ENCODE measurements at regions not wholly inside any gene's neighbourhood (a gene's known extent, or its start where the extent isn't known, plus 50 kb on each side); places are given as distances from the start of the nearest gene placed in this dataset.

GRCh38 chr12:42936260-42936659 is 346.7 kb upstream of the PRICKLE1 start:
- no peaks in the 10 kb centered on the region for H4K20me1 ChIP-seq (ENCODE audit: insufficient read depth)
- no peaks in the 10 kb centered on the region for H3K27me3 ChIP-seq (ENCODE audit: insufficient read depth, low read depth, low read length)
- no peak overlapping the region for H2AFZ ChIP-seq (ENCODE audit: low read depth, low read length)
- no peak overlapping the region for H3K27ac ChIP-seq (ENCODE audit: low read length)
- H3F3A ChIP-seq (ENCODE audit: insufficient read depth, low read length, poor library complexity, severe bottlenecking) = no peaks in the 10 kb centered on the region
- H3K9me2 ChIP-seq (ENCODE audit: insufficient read depth, low read length) = no peaks in the 10 kb centered on the region
- no peak overlapping the region for H3K4me3 ChIP-seq (ENCODE audit: low read length)
- H3K9me3 ChIP-seq (ENCODE audit: low read length) = no peaks in the 10 kb centered on the region
- no peaks in the 10 kb centered on the region for H3K36me3 ChIP-seq (ENCODE audit: insufficient read depth, low read length)
- H3K4me2 ChIP-seq (ENCODE audit: low read length) = no peak overlapping the region
- H3K9ac ChIP-seq (ENCODE audit: low read length) = no peak overlapping the region
- no peaks in the 10 kb centered on the region for H3K79me2 ChIP-seq (replicated peaks; ENCODE audit: insufficient read depth, low read length)
- TF ChIP-seq MXI1 (conservative IDR thresholded peaks at IDR 0.05; ENCODE audit: poor library complexity, severe bottlenecking) (no peak), EP300 (conservative IDR thresholded peaks at IDR 0.05; ENCODE audit: poor library complexity, severe bottlenecking) (no peak), RAD21 (conservative IDR thresholded peaks at IDR 0.05) (no peak), CTCF (IDR thresholded peaks at IDR 0.05; ENCODE audit: poor library complexity, severe bottlenecking) (no peak), TAF1 (IDR thresholded peaks at IDR 0.05; ENCODE audit: low read depth) (no peak), POLR2AphosphoS5 (IDR thresholded peaks at IDR 0.05) (no peak), REST (IDR thresholded peaks at IDR 0.05; ENCODE audit: borderline replicate concordance) (no peak), EZH2 (IDR thresholded peaks at IDR 0.05; ENCODE audit: borderline replicate concordance, insufficient read depth, low read length, poor library complexity, severe bottlenecking) (no peak), SMC3 (conservative IDR thresholded peaks at IDR 0.05; ENCODE audit: poor library complexity) (no peak)

- Histone ChIP-seq H3K9me2 (ENCODE audit: insufficient read depth, low read length) (no peaks in the 10 kb centered on the region), H2AFZ (ENCODE audit: low read depth, low read length) (no peak overlapping the region), H3K79me2 (replicated peaks; ENCODE audit: insufficient read depth, low read length) (no peaks in the 10 kb centered on the region), H3K9me3 (ENCODE audit: low read length) (no peaks in the 10 kb centered on the region), H3K4me3 (ENCODE audit: low read length) (no peak overlapping the region), H3K27ac (ENCODE audit: low read length) (no peak overlapping the region), H3F3A (ENCODE audit: insufficient read depth, low read length, poor library complexity, severe bottlenecking) (no peaks in the 10 kb centered on the region), H3K27me3 (ENCODE audit: insufficient read depth, low read depth, low read length) (no peaks in the 10 kb centered on the region), H3K4me2 (ENCODE audit: low read length) (no peak overlapping the region), H3K9ac (ENCODE audit: low read length) (no peak overlapping the region), H4K20me1 (ENCODE audit: insufficient read depth) (no peaks in the 10 kb centered on the region), H3K36me3 (ENCODE audit: insufficient read depth, low read length) (no peaks in the 10 kb centered on the region)
- TF ChIP-seq TAF1 (IDR thresholded peaks at IDR 0.05; ENCODE audit: low read depth) = no peak
- TF ChIP-seq SMC3 (conservative IDR thresholded peaks at IDR 0.05; ENCODE audit: poor library complexity) = no peak
- TF ChIP-seq CTCF (IDR thresholded peaks at IDR 0.05; ENCODE audit: poor library complexity, severe bottlenecking) = no peak
- no peak for TF ChIP-seq MXI1 (conservative IDR thresholded peaks at IDR 0.05; ENCODE audit: poor library complexity, severe bottlenecking)
- TF ChIP-seq POLR2AphosphoS5 (IDR thresholded peaks at IDR 0.05) = no peak
- TF ChIP-seq EZH2 (IDR thresholded peaks at IDR 0.05; ENCODE audit: borderline replicate concordance, insufficient read depth, low read length, poor library complexity, severe bottlenecking) = no peak
- no peak for TF ChIP-seq REST (IDR thresholded peaks at IDR 0.05; ENCODE audit: borderline replicate concordance)
Measured at GRCh38 chr12:42935756-42936155, 346.2 kb upstream of the PRICKLE1 start.
